Choroid plexus epithelial cell (primary cell): ENCODE measurements at regions not wholly inside any gene's neighbourhood (a gene's known extent, or its start where the extent isn't known, plus 50 kb on each side); places are given as distances from the start of the nearest gene placed in this dataset.
"Not testable (repeated sequence)": the region's sequence is repeated elsewhere in the genome, so short reads cannot be mapped to it uniquely, and the experiment has no call there.

Experiments
- DNase-seq: peaks from one replicate; pipeline ENCODE4 v3.0.0-alpha.2; 2010; ENCODE audit warnings: low read depth
- H3K4me3 ChIP-seq: 2 replicates; pipeline ENCODE4 v1.5.1; 2011; ENCODE audit warnings: low read depth, mild to moderate bottlenecking, control low read depth, low read length, moderate library complexity
- TF ChIP-seq, protein P1 (sequence below): conservative IDR thresholded peaks from 2 replicates; pipeline ENCODE4 v1.5.1; 2011; ENCODE audit warnings: low read depth, mild to moderate bottlenecking, control low read depth, inconsistent platforms, low read length, moderate library complexity

DNA sequence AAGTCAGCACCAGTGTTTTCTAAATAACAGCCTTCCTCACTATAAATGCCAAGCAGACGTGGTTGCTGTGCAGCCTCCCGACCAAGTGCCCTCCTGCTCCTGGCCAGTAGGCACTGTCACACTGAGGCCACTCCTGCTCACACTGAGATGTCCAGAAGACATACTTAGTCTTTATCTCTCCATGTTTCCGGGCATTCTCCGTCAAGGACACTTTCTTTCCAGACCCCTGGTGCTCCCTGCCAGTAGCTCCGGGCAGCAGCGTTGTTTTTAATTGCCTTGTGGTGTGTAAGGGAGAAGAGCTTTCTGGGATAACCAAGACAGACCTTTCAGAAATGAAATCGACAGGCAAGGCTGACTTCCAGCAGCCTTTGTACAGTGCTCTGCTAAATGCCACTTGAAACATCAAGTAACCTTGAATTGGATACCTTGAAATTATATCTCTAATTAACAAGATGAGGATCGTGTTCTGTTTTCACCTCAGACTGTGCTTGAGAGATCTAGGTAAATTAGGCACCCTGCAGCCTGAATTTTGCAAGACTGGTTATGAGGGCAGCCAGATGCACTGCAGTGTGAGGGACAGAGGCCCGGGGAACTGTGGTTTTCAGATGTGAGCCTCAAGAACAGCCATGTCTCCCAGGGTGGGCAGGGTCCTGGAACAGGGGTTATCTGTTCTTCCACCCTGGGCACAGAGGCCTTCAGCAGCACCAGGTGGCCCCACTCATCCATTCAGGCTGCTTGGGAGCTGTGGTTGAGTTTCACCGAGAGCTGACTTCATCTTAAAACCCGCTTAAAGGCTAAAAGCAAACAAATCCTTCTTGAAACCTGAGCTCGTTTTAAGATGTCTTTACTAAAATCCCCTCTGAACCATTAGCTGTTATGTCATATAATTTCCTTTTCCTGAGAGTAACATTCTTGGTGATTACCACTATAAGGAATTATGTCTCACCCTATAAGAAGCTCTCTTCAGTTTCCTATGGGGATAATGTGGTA lies 105.5 kb upstream of the IL12A start:
- H3K4me3 ChIP-seq, result no peak overlapping the region
- DNase-seq, result peak; percentile 86
- TF ChIP-seq, protein P1, sequence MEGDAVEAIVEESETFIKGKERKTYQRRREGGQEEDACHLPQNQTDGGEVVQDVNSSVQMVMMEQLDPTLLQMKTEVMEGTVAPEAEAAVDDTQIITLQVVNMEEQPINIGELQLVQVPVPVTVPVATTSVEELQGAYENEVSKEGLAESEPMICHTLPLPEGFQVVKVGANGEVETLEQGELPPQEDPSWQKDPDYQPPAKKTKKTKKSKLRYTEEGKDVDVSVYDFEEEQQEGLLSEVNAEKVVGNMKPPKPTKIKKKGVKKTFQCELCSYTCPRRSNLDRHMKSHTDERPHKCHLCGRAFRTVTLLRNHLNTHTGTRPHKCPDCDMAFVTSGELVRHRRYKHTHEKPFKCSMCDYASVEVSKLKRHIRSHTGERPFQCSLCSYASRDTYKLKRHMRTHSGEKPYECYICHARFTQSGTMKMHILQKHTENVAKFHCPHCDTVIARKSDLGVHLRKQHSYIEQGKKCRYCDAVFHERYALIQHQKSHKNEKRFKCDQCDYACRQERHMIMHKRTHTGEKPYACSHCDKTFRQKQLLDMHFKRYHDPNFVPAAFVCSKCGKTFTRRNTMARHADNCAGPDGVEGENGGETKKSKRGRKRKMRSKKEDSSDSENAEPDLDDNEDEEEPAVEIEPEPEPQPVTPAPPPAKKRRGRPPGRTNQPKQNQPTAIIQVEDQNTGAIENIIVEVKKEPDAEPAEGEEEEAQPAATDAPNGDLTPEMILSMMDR, result peak; percentile 19

DNA sequence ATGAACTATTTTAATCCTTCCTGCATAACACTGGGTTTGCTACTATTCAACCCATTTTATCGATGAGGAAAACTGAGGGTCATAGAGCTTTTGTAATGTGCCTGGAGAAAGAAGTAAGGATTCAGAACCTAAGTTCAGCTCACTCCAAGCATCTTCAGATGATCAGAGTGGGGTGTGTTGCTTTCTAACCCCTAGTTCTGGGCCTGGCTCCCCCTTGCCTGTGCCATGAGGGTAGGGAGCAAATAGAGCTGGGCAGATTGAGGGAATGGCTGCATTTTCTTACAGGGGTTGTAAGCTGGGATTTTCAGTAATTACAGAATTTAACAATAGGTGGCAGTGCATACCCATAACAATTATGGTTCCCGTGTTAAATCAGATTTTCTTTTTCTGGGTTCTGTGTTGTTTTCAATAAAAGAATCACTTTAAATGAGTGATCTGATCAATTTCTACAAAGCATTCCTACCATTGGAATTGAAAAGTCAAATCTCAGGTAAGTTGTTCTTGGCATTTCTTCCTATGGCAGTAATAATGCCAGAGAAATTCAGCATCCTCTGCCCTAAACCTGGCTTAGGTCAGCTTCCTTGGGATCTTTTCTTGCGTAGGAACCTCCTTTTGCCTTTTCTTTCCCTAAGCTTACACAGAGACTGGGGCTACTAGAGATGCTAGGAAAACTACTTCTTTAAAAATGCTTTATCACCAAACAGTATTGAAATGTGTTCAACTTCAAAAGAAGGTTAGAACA lies 103.8 kb upstream of the IL12A start:
- TF ChIP-seq, protein P1, result peak; percentile 61
- peak; percentile 76 for DNase-seq

DNA sequence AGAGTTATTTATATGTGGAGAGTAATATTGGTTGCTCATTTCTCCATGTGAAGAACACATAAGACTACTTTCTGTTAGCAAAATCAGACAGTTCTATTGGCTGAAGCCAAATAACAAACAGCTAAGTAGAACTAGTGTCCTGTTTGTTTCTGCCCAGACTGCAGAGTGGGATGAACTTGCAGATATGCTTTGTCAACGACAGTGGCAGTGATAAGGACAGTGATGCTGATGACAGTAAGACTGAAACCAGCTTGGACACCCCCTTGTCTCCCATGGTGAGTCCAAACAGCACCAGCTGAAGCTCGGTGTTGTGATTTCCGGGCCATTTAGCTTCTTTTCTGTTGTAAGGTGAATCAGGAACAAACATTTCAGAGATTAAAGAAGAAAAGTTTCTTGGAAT lies 102.6 kb upstream of the IL12A start:
- DNase-seq, result no peak
- TF ChIP-seq, protein P1, result no peak
- H3K4me3 ChIP-seq, result no peak overlapping the region

More for the DNA sequence above, 103.8 kb upstream of the IL12A start:
- no peak overlapping the region for H3K4me3 ChIP-seq

DNA sequence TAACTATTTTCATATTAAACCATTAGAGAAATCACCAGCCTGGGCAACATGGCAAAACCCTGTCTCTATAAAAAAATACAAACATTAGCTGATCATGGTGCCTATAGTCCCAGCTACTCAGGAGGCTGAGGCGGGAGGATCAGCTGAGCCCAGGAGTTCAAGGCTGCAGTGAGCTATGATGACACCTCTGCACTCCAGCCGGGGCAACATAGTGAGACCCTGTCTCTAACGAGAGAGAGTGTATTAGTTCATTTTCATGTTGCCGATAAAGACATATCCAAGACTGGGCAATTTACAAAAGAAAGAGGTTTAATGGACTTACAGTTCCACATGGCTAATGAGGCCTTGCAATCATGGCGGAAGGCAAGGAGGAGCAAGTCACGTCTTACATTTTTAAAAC lies 102.1 kb upstream of the IL12A start:
- DNase-seq, H3K4me3 ChIP-seq: not testable (repeated sequence)

DNA sequence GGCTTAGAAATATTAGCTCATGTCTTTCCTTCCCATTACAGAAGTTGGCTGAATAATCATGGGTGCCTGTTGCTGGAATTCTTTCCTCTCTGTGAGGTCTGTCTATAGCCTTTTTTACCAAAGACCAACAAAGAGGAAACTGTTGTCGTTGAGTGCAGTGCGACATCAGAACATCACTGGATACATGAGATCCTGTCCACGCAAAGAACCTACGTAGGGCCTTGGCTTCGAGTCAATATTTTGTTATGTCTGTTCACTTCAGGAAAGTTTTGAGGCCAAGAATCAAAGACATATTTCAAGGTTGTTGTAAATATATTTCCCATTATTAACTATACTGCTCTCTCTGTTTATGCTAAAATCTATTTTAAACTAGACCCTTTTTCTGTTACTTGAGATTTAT lies 101.5 kb upstream of the IL12A start:
- TF ChIP-seq, protein P1, result no peak
- no peak overlapping the region for H3K4me3 ChIP-seq
- DNase-seq, result no peak

DNA sequence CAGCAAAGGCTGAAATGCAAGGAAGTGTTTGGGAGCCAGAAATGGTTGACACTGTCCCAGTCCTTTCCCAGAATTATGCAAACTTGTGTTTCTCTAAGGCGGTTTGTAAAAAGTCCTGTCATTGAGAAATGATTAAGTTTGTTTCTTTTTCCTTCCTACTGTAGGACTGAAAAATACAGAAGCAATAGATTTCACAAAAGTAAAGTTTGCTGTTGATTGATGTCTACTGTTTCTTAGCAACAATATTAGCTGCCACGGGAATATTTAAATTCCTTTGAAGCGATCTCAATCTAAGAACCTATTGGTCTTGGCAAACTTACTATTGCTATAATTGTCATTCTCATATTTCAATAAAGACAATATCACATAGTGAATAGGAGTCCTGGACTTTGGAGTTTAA lies 100.7 kb upstream of the IL12A start:
- no peak for DNase-seq
- TF ChIP-seq, protein P1, result no peak
- no peak overlapping the region for H3K4me3 ChIP-seq

DNA sequence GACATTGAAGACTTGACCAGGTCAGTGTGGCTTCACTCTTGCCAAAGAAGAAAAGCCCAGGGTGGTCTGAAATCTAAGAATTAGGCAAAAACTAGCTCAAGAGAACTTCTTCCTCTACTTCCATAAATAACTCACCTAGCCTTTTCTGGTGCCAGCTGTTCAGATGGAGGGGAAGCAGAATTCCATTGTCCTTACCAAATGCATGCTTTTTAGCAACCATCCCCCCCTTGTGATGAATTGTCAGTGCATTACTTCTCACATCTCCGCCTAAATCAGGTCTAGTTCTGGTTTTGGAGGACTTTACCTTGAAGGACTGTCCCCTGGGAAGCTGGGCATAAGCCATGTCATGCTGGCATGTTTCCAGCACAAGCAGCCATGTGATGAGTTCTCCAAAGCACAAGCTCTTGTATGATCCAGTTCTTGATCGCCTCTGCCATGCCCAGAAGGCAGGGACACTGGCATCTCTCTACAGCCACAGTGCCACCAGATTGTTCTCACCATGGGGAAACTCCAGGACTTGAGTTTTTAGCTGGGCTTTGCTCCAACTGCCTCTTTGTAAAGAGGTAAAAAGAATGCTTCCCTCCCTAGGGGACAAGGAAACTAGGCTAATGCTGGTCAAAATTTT lies 96.4 kb upstream of the IL12A start:
- TF ChIP-seq, protein P1, result no peak
- no peak overlapping the region for H3K4me3 ChIP-seq
- DNase-seq, result no peak
